ENCODE measurements at regions not wholly inside any gene's neighbourhood (a gene's known extent, or its start where the extent isn't known, plus 50 kb on each side); places are given as distances from the start of the nearest gene placed in this dataset.
"Not testable (repeated sequence)": the region's sequence is repeated elsewhere in the genome, so short reads cannot be mapped to it uniquely, and the experiment has no call there.

DNA sequence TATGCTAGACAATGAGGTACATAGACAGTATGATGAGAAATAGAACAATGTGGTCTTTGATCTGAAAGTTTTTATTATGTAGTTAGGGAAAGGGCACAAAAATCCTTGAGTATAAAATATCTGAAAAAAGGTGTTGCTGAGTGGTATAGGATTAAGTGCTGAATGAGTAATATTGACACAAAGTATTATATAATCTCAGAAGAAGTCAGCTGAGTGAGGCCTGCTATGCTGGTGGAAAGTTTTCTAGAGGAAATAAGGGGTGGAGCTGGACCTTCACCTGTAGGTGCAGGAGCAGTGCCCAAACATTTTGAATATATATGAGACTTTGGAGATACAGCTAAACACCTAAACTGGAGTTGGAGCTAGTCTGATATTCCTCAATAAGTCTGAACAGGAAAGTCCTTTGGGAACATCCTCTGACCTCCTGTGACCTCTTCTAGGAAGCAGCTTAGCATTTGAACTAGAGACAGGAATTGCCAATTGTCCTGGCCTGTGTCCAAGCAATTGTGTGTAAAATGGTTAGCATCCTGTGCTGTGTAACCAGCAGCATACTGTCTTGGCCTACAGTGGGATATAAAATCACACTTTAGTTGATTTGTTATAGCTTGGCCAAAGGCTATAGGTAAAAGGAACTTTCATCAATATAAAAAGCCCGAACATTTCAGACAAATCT is 285.3 kb downstream of the ANKRD50 start:
- DNase-seq (ENCODE audit: low read depth) = no peak

DNA sequence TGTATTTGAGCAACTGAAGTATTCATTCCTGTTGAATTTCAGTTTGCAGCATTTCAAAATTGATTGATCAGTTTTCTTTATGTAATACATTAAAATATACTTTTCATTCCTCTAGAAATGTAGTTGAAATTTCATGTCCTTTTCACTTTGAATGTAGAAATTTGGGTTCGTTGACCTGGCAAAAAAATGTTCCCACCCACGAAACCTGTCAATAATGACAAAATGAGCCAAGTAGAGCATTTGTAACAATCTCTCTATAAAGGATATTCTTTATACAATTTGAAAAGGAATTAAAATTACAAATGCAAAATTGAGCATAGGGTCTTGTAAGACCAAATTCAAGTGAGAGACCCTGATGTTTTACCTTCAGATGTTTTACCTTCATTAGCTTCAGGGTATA is 283.9 kb downstream of the ANKRD50 start:
- DNase-seq (ENCODE audit: low read depth) = no peak

DNA sequence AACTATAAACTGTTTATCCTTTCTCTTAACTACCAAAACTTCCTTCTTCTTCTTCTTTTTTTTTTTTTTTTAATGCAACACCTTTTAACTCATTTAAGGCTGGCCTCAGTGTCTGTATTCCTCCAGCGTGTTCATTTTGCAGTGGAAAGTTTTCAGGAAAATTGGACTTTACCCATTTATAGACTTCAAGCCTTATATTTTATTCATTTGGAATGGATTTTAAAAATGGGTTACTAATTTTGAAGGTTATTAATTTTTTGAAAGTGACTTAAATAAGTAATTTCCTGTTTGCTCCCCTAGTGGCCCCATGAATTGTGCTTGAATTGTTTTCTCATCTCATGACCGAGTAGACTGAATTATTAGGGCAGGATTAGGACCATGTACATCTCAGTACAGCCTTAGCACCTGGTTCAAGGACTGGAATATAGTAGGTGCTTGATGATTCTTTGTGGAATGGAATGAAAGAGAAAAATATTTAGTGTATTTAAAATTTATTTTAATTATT is 282.7 kb downstream of the ANKRD50 start:
- DNase-seq (ENCODE audit: low read depth) = no peak

DNA sequence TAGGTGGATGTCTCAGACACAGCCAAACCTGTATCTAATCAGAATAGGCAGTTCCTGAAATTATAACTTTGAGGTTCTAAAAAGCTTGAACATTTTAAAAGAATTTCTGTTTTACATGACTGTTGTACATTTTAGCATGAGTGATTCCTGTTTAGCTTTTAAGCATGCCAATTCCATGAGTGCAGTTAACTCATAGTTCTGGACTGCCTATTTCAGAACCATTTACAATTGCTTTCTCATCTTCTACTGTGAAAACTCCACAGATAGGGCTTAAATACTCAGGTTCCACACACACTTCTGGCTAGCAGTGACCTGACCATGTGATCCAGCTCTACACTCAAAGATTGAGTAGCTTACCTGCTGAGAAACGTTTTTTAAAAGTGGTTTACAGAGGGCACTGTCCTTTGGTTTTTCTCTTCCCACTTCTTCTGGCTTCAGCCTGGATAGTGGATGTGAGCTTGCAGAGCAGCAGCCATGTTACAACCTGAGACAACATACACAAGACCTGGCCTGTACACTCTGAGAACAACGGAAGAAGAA is 280.8 kb downstream of the ANKRD50 start:
- DNase-seq (ENCODE audit: low read depth) = no peak

DNA sequence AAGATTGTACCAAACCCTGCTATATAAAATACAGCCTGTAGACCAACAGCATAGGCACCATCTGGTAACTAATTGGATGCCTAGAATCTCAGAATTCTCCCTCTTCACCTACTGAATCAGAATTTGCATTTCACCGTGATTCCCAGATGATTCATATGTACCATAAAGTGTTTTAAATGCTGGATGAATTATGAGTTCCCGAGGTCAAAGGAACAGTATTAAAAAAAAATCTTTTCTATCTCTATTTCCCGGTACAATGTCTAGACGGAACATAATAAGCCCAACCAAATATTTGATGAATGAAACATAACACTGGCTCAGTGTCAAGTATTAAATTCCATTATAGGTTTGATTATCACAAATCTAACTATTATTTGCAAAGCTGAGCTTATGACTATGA is 280.0 kb downstream of the ANKRD50 start:
- no peak for DNase-seq (ENCODE audit: low read depth)

DNA sequence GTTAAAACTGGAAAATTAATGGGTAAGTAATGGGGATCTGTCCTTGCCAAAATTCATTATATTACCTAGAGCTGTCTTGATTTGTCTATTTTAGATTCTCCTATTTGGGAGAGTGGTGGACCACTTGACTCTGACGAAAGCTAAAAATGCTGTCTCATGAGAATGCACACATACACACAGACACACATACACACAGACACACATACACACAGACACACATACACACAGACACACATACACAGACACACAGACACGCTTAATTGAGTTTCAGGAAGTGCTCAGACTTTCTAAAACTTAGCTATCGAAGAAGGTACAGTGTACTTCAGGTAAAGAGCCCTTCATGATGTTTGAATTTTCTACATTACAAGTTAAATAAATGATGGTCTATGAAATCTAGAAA is 279.5 kb downstream of the ANKRD50 start:
- no peak for DNase-seq (ENCODE audit: low read depth)

DNA sequence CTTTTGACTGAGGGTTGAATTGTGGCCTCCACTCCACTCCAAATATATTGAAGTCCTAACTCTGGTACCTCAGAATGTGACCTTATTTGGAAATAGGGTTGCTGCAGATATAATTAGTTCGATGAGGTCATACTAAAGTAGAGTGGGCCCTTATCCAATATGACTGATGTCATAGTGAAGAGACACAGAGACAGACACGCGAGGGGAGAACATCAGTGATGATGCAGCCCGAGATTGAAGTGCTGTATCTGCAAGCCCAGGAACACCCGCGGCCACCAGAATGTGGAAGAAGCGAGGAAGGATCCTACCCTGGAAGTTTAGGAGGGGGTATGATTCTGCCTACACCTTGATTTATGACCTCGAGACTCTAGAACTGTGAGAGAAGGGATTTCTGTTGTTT is 279.0 kb downstream of the ANKRD50 start:
- DNase-seq (ENCODE audit: low read depth) = no peak

DNA sequence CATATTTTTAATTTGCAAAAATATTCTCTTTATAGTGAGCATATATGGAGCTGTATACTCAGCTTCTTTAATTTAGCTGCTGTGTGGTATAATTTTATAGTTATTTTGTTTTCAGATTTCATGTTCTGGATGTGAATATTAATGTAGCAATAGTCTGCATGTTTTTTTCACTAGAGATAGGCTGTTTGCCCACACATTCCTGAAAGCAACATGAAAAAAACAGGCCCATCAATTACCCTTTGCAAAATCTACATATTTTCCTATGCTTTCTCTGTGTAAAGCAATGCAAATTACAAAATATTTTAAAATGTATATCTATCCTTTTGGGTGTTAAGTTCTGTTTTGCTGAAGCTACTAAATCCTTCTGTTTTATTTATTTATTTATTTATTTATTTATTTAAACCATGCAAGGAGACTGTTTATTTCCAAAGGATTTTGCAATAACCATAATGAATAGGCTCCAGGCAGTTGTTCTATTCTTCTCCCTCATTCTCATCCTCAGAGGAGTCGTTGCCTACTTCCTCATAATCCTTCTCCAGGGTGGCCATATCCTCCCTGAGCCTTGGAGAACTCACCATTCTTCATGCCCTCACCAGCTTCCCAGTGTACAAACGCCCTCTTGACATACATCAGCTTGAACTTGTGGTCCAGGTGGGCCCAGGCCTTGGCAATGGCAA is 277.1 kb downstream of the ANKRD50 start:
- DNase-seq (ENCODE audit: low read depth) = no peak

DNA sequence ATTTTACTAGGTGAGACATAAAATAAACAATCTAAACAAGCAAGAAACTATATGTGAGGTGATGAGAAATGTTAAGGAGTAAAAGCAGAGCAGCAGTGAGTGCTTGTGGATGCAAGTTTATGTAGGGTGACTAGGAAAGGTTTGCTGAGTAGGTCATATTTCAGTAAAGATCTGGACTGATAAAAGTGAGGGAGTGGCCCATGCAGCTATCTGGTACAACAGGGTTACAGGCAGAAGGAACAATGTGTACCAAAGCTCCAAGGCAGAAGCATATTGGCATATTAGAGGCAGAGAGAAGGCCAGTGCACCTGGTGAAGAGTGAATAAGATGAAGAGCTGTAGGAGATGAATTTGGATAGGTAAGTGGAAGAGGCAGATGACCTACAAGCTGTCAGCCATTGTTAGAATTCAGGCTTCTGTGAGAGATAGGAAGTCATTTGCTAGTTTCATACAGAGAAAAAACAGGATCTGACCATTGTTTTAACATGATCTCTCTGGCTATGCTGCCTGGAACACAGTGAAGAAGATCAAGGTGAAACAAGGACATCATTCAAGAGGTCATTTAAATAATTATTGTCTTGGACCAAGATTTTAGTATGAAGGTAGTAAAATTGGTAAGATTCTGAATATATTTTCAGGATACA is 274.6 kb downstream of the ANKRD50 start:
- DNase-seq (ENCODE audit: low read depth) = no peak

DNA sequence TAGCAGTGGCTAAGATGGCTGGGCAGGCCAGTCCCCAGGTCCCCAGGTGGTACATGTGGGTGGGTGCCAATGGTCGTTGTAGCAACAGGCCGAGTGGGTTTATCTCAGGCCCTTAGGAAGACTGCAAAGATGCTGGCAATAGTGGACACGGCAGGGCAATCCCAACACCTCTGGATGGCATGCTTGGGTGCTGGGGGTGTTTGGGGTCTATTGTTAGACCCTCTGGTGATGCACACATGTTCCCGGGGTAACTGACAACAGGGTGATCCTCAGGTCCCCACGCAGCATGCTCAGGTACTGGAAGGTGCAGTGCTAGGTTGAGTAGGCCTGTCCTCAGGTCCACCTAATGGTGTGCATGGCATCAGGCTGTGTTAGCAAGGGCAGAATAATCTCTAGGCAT is 267.5 kb downstream of the ANKRD50 start:
- DNase-seq (ENCODE audit: low read depth) = no peak

DNA sequence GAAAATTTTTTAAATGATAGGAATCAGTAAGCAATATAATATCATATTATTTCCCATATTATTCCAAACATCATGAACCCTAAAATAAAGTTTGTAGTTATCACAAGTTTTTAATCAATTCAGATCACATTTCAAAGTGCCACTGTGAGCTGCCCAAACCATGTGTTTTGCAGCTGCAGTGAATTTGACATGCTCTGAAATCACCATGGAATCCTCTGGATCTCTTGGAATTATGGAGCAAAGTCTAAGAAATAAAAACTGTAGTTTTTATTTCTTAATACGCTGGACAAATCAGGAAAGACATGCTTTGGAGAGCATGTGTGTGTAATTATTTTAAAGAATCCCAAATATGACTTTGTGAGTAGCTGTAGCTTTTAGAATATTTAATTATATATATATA is 262.7 kb downstream of the ANKRD50 start:
- no peak for DNase-seq (ENCODE audit: low read depth)

DNA sequence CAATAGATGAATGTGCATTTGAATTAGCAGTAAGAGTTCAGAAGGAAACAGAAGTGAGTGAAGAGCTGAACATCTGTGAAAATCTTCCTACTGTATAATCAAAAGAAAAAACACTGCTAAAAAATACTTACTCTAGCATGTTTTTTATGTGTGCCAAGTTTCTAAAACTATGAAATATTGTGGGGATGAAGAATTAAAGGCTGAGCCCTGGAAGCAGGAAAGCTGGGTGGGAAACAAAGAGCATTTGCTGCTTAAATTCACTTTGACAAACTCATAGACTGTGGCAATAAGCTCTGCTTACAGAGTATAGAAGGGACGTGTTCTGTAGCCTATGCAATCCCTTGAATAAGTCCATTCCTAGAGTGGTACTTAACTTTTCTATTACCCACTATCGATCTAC is 261.7 kb downstream of the ANKRD50 start:
- DNase-seq (ENCODE audit: low read depth) = no peak

DNA sequence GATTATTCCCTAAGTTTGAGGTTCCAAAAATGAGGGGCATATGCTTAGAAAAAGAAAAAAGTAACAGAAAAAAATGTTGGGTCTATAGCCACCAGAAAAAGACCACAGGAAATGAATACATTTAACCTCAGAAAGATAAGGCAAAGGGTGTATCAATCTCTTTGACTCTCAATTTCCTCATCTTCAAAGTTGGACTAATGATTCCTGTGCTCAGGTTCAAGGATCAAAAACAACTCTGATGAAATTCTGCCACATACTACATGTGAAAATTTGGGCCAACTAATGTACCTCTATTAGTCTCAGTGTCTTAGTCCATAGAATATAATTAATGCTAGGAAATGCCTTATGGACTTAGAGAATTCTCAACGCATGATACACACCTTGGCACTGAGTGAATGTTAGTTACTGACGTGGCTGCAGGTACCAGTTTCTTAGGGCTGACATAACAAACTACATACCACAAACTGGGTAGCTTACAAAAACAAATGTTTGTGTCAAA is 257.7 kb downstream of the ANKRD50 start:
- no peak for DNase-seq (ENCODE audit: low read depth)

DNA sequence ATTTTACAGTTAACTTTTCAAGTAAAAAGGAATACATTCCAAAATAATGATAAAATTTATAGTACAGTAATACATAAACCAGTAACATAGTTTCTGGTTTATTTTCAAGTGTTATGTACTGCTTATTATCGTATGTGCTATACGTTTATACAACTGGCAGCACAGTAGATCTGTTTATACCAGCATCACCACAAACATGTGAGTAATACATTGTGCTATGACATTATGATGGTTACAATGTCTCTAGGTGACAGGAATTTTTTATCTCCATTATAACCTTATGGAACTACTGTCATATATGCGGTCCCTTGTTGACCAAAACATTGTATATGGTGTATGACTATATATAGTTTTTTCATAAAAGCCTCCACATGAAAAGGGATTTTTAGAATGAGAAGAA is 256.9 kb downstream of the ANKRD50 start:
- no peak for DNase-seq (ENCODE audit: low read depth)

DNA sequence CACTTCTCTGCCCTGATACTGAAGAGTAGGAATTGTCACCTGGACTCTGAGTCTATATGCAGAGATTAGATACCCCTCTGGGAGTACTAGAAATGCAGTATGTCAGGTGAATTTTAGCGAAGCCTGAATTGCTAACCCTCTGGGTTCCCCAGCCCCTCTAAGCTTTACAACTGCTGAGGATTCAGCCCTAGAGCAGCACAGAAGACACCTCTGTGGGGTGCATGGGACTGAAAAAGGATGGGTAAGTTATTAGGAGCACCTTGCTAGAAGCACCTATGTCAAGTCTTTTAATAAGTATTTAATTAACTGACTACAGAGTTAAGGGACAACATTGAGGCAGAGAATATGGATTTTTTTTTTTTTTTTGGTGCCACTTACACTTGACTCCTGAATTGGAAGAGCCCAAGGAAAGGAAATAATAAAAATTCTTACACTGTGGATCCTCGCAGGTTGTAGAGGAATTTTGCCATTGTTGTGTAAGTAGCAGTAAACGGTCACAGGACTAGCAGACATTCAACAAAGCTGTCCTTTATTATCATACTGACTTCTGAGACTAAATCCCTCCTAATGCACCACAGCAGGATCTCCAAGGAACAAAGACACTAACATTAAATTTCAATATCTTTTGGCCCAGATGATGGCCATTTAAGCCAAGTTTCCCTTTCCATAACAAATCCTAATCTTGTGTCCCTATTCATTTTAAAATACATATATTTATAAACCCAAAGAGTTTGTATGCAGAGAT is 253.2 kb downstream of the ANKRD50 start:
- no peak for DNase-seq (ENCODE audit: low read depth)

DNA sequence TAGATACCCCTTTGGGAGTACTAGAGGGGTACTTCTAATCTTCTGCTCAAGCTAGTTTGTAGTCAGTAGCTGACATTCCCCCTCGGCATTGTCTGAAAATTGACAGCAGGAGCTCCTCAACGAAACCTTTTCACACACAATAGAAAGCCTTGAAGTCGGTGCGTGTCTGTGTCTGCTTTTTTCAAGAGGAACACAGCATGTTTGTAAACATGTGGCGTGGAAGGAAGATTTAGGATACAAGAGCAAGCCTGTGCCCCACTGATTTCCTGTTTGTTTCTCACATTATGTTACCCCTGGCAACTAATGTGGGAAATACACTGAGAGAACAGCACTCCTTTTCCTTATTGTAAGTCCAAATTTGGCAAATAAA is 252.6 kb downstream of the ANKRD50 start:
- no peak for DNase-seq (ENCODE audit: low read depth)

DNA sequence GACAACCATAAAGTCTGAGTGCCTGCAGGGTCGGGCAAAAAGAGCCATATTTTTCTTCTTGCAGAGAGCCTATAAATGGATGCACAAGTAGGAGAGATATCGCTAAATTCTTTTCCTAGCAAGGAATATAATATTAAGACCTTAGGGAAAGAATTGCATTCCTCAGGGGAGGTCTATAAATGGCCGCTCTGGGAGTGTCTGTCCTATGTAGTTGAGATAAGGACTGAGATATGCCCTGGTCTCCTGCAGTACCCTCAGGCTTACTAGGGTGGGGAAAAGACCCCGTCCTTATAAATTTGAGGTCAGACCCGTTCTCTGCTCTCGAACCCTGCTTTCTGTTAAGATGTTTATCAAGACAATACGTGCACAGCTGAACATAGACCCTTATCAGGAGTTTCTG is 250.9 kb downstream of the ANKRD50 start:
- DNase-seq (ENCODE audit: low read depth) = not testable (repeated sequence)

DNA sequence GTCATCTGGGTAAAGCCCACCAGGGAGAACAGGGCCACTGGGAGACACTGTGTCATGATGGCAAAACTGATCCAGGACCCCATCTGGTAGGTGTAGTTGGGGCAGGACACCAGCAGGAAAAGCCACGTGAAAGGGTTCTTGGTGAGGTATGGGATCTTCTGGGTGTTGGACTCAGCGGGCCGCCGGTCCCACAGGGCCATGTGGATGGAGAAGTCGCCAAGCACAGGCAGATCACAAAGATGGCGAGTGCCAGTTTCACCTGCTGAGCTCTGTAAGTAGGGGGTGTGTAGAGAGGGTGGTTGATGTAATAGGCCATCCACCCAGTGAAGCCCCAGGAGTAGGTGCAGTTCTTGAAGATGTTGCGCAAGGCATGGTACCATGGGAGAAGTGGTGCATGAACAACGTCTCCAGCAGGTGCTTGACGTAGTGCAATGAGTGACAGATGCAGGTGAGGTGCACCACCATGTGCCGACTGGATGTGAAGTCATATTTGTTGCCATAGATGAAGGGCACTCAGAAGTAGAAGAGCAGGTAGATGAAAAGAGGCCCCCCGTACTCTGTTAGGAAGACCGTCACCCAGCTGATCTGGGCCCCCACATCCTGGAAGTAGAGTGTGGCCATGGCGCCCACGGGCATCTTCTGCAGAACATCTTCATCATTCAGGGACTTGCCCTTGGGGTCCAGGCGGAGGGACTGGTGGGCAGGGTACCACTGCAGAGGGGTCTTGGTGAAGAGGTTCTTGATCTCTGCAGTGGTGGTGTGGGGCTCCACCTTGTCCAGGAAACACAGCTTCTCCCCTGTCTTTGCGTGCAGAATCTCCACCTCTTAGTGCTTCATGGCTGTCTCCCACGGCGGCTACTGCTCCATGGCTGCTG is 249.3 kb downstream of the ANKRD50 start:
- no peak for DNase-seq (ENCODE audit: low read depth)

DNA sequence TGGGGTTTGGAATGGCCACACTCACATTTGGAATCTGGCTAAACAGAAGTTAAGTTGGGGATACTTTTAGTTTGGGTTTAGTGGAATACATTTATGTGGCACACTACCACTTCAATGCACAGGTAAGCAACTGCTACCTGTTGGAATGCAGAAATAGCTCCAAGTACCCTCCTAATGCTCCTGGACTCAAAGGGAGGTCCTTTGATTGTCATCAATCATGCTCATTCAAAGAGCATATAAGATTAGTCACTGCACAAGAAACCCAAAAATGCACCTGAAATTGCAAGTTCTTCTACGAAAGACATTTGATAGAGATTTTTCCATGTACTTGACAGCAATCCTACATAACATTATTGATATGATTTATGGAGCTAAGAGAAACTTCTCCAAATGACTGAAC is 247.7 kb downstream of the ANKRD50 start:
- no peak for DNase-seq (ENCODE audit: low read depth)

DNA sequence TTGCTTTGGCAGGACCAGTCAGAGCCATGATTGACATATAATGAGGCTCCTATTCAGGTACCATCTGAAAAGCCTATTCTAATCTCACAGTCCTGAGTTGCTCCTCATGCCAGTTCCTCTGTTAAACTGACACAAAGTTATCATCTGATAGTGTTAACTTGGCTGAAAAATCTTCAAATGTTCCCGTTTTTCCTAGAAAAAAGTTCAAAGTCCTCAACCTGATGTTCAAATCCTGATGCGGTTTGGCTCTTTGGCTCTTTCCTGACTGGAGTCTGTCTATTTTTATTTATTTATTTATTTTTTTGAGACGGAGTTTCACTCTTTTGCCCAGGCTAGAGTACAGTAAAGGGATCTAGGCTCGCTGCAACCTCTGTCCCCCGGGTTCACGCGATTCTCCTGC is 244.2 kb downstream of the ANKRD50 start:
- no peak for DNase-seq (ENCODE audit: low read depth)

DNA sequence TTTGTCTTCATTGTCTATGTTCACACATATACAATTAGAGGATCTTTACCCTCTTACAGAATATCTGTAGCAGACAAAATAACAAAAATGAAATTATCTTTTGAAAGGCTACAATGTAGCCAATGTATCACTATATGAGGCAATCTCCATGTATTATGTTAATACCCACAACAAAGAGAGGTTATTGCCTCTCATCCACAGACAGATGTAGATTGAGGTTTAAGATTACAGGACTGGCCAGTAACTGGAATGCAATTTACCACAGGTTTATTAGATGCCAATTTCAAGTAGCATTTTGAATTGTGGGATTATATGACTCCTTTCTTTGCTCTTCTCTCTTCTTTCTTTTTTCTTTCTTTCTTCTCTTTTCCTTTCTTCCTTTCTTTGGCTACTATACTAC is 242.6 kb downstream of the ANKRD50 start:
- no peak for DNase-seq (ENCODE audit: low read depth)

All from activated T-cell treated with anti-CD3 and anti-CD28 coated beads for 1 hour (primary cell).